Adrenal gland (tissue), 5 donors: ENCODE measurements at regions not wholly inside any gene's neighbourhood (a gene's known extent, or its start where the extent isn't known, plus 50 kb on each side); places are given as distances from the start of the nearest gene placed in this dataset.

ENCODE experiments used
- CTCF ChIP-seq, 6 experiments: fragments of 450-650 bp in 4 of 6; fragments of 200-600 bp in 2 of 6; sonication (generic) in 1 of 6; IDR thresholded peaks; 1 replicate in 5 of 6; 2 replicates in 1 of 6; pipeline versions ENCODE4 v1.5.1 to v1.8.0; 2016 to 2021; ENCODE audit warnings: antibody characterized with exemption in 6 of 6, mild to moderate bottlenecking in 2 of 6, moderate library complexity in 1 of 6
- POLR2A ChIP-seq, 2 donors: fragments of 450-650 bp; IDR thresholded peaks; one replicate each; pipeline ENCODE4 v1.6.1; 2017; ENCODE audit warnings: antibody characterized with exemption in 2 of 2, mild to moderate bottlenecking in 2 of 2, moderate library complexity in 1 of 2
- donor health status: DM: no; HTN: no; CAD: no.

GRCh38 chr15:62558640-62559380, 393.7 kb upstream of the C2CD4B start:
- no peak for TF ChIP-seq CTCF (IDR thresholded peaks at IDR 0.05)
- TF ChIP-seq POLR2A (IDR thresholded peaks at IDR 0.05), result no peak
